NCI-H1417 (cell line): ENCODE measurements at regions not wholly inside any gene's neighbourhood (a gene's known extent, or its start where the extent isn't known, plus 50 kb on each side); places are given as distances from the start of the nearest gene placed in this dataset.

Experiments
- DNase-seq, 3 experiments: peaks; one replicate each; lab custom pipeline; 2025; lab: John Stamatoyannopoulos, UW

- no peak for DNase-seq
Measured at GRCh38 chr5:38643616-38644015, 87.2 kb upstream of the LIFR start.

- DNase-seq, result no peak
Measured at GRCh38 chr5:38645508-38645907, 89.1 kb upstream of the LIFR start.

GRCh38 chr5:38648703-38649291 is 92.4 kb upstream of the LIFR start:
- DNase-seq, result peak in 2 of 3 experiments; percentile 4 to 47

GRCh38 chr5:38650540-38650939 is 94.1 kb upstream of the LIFR start:
- no peak for DNase-seq

GRCh38 chr5:38650946-38651345 is 94.5 kb upstream of the LIFR start:
- DNase-seq, result peak in 1 of 3 experiments; percentile 65

- no peak for DNase-seq
Measured at GRCh38 chr5:38651806-38652205, 95.4 kb upstream of the LIFR start.

GRCh38 chr5:38653389-38653788 is 96.9 kb upstream of the LIFR start:
- DNase-seq, result no peak

- no peak for DNase-seq
Measured at GRCh38 chr5:38655691-38656090, 99.2 kb upstream of the LIFR start.

- DNase-seq, result no peak
Measured at GRCh38 chr5:38656568-38656967, 100.1 kb upstream of the LIFR start.

GRCh38 chr5:38657020-38657419 is 100.6 kb upstream of the LIFR start:
- DNase-seq, result no peak

GRCh38 chr5:38660194-38660668 is 103.8 kb upstream of the LIFR start:
- peak; percentile 85 to 98 (median 96) for DNase-seq

- no peak for DNase-seq
Measured at GRCh38 chr5:38662090-38662489, 105.6 kb upstream of the LIFR start.

GRCh38 chr5:38663249-38663648 is 106.8 kb upstream of the LIFR start:
- no peak for DNase-seq

GRCh38 chr5:38666668-38667498 is 110.4 kb upstream of the LIFR start:
- DNase-seq, result peak in 1 of 3 experiments; percentile 41

- no peak for DNase-seq
Measured at GRCh38 chr5:38667499-38667776, 111.0 kb upstream of the LIFR start.

GRCh38 chr5:38669361-38669880 is 113.0 kb upstream of the LIFR start:
- no peak for DNase-seq

GRCh38 chr5:38670066-38670465 is 113.6 kb upstream of the LIFR start:
- DNase-seq, result no peak

GRCh38 chr5:38670878-38671277 is 114.4 kb upstream of the LIFR start:
- DNase-seq, result no peak

GRCh38 chr5:38672059-38672788 is 115.8 kb upstream of the LIFR start:
- DNase-seq, result no peak

GRCh38 chr5:38673671-38674071 is 117.2 kb upstream of the LIFR start:
- DNase-seq, result no peak

- DNase-seq, result no peak
Measured at GRCh38 chr5:38675443-38675842, 119.0 kb upstream of the LIFR start.

GRCh38 chr5:38677636-38678035 is 121.2 kb upstream of the LIFR start:
- DNase-seq, result no peak

- no peak for DNase-seq
Measured at GRCh38 chr5:38678076-38678475, 121.6 kb upstream of the LIFR start.
